ENCODE measurements at regions not wholly inside any gene's neighbourhood (a gene's known extent, or its start where the extent isn't known, plus 50 kb on each side); places are given as distances from the start of the nearest gene placed in this dataset.

DNA sequence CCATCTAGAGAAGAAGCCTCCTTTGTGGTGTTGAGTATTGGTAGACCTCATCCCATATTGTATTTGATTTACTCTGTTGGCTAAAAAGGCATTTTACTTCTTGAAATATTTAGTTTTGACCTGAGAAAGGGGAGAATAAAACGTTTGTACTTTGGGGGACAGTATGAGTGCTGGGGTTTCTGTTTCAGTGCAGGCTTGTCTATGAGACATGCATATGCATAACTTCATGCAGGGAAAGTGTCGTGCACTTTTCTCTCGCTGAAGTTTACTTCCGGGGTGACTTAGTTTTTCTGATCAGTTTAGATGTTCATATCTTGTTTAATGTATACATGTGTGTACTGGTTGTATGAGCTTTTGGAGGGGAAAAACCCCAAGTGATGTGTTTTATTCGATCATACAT lies 59.5 kb downstream of the UTRN start:
- H3K4me3 Mint-ChIP-seq (ENCODE audit: unreplicated experiment) = peak overlapping the region; percentile 77
- H3K27me3 Mint-ChIP-seq (ENCODE audit: unreplicated experiment) = peaks cover 11% of the 10 kb centered on the region
- TF ChIP-seq, protein P1, sequence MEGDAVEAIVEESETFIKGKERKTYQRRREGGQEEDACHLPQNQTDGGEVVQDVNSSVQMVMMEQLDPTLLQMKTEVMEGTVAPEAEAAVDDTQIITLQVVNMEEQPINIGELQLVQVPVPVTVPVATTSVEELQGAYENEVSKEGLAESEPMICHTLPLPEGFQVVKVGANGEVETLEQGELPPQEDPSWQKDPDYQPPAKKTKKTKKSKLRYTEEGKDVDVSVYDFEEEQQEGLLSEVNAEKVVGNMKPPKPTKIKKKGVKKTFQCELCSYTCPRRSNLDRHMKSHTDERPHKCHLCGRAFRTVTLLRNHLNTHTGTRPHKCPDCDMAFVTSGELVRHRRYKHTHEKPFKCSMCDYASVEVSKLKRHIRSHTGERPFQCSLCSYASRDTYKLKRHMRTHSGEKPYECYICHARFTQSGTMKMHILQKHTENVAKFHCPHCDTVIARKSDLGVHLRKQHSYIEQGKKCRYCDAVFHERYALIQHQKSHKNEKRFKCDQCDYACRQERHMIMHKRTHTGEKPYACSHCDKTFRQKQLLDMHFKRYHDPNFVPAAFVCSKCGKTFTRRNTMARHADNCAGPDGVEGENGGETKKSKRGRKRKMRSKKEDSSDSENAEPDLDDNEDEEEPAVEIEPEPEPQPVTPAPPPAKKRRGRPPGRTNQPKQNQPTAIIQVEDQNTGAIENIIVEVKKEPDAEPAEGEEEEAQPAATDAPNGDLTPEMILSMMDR (IDR thresholded peaks at IDR 0.05; ENCODE audit: unreplicated experiment) = no peak
- peak overlapping the region; percentile 93 for H3K27ac Mint-ChIP-seq (ENCODE audit: unreplicated experiment)
- H3K36me3 Mint-ChIP-seq (ENCODE audit: low read depth, unreplicated experiment) = peaks cover 14% of the 10 kb centered on the region
- peaks cover 61% of the 10 kb centered on the region for H3K4me1 Mint-ChIP-seq (ENCODE audit: unreplicated experiment)
- no peaks in the 10 kb centered on the region for H3K9me3 Mint-ChIP-seq (ENCODE audit: unreplicated experiment)
- DNase-seq (ENCODE audit: low spot score) = no peak

DNA sequence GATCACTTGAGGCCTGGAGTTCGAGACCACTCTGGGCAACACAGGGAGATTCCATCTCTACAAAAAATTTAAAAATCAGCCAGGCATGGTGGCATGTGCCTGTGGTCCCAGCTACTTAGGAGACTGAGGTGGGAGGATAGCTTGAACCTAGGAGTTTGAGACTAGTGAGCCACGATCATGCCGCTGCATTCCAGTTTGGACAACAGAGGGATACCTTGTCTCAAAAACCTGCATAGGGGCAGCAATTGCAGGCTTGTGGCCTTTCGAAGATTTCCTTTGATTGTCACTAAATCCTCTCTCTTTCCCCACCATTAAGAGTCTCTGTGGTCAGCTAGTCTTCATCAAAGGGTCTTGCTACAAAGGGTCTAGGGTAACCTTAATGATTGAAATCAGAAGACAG lies 60.3 kb downstream of the UTRN start:
- no peaks in the 10 kb centered on the region for H3K9me3 Mint-ChIP-seq (ENCODE audit: unreplicated experiment)
- H3K27ac Mint-ChIP-seq (ENCODE audit: unreplicated experiment) = peak overlapping the region; percentile 93
- peaks cover 14% of the 10 kb centered on the region for H3K36me3 Mint-ChIP-seq (ENCODE audit: low read depth, unreplicated experiment)
- peaks cover 13% of the 10 kb centered on the region for H3K27me3 Mint-ChIP-seq (ENCODE audit: unreplicated experiment)
- TF ChIP-seq, protein P1 (IDR thresholded peaks at IDR 0.05; ENCODE audit: unreplicated experiment) = no peak
- DNase-seq (ENCODE audit: low spot score) = no peak
- peaks cover 63% of the 10 kb centered on the region for H3K4me1 Mint-ChIP-seq (ENCODE audit: unreplicated experiment)
- peak overlapping the region; percentile 77 for H3K4me3 Mint-ChIP-seq (ENCODE audit: unreplicated experiment)

DNA sequence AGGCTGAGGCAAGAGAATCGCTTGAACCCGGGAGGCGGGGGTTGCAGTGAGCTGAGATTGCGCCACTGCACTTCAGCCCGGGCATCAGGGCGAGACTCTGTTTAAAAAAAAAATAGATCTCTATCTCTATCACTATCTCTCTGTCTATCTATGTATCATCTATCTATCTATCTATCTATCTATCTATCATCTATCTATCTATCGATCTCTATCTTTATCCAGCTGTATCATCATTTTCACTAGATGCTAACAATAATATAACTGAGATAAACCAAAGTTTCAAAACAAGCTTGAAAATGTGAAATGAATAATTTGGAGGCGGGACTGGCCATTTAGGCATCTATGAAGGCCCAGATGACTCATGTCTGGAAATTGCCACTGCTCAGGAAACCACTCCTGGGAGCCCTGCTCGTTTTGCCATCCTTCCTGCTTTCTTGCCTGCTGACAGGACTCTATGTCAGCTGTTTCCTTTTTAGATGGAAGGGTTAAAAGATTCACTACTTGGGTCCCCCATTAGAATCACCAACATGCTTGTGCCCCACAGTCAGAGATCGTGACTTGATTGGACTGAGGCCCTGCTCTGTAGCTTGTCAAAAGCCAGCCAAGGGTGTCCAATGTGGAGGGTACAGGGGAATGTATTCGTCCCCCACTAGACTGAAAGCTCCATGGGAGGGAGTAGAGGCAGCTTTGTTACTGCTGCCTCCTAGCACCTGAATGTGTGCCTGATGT lies 61.7 kb downstream of the UTRN start:
- Mint-ChIP-seq H3K4me3 (ENCODE audit: unreplicated experiment) (peak overlapping the region; percentile 75), H3K27me3 (ENCODE audit: unreplicated experiment) (peaks cover 13% of the 10 kb centered on the region), H3K27ac (ENCODE audit: unreplicated experiment) (peak overlapping the region; percentile 84), H3K36me3 (ENCODE audit: low read depth, unreplicated experiment) (peaks cover 14% of the 10 kb centered on the region), H3K9me3 (ENCODE audit: unreplicated experiment) (no peaks in the 10 kb centered on the region), H3K4me1 (ENCODE audit: unreplicated experiment) (peaks cover 71% of the 10 kb centered on the region)
- TF ChIP-seq, protein P1 (IDR thresholded peaks at IDR 0.05; ENCODE audit: unreplicated experiment) = no peak
- no peak for DNase-seq (ENCODE audit: low spot score)

DNA sequence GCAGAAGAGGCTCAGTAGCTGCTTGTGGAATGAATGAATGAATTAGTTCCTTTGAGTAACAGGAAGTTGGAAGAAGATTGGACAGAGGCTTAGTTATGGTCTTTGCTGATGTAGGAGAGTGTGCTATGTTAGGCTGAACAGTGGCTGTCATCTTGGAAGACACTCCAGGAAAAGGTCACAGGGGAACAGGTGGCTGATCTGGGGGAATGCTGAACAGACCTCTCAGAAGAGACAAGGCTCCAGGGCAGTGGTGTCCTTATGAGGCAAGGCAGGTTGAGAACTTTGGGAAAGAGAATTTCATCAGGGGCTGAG lies 62.3 kb downstream of the UTRN start:
- Mint-ChIP-seq H3K9me3 (ENCODE audit: unreplicated experiment) (no peaks in the 10 kb centered on the region), H3K27ac (ENCODE audit: unreplicated experiment) (peak overlapping the region; percentile 84), H3K27me3 (ENCODE audit: unreplicated experiment) (peaks cover 13% of the 10 kb centered on the region), H3K4me1 (ENCODE audit: unreplicated experiment) (peaks cover 69% of the 10 kb centered on the region), H3K4me3 (ENCODE audit: unreplicated experiment) (peak overlapping the region; percentile 75), H3K36me3 (ENCODE audit: low read depth, unreplicated experiment) (peaks cover 14% of the 10 kb centered on the region)
- DNase-seq (ENCODE audit: low spot score) = no peak
- TF ChIP-seq, protein P1 (IDR thresholded peaks at IDR 0.05; ENCODE audit: unreplicated experiment) = no peak

DNA sequence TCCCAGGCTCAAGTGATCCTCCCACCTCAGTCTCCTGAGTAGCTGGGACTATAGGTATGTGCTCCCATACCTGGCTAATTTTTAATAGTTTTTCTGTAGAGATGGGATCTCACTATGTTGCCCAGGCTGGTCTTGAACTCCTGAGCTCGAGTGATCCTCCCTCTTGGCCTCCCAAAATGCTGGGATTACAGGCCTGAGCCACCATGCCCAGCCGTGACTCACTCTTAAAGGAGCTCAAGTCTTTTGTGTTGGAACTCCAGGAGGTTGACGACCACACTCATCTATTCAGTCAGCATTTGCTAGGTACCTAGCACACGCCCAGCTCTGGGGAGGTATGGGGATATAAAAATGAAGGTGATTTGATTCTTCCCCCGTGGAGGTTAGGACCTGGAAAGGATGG lies 62.8 kb downstream of the UTRN start:
- peaks cover 14% of the 10 kb centered on the region for H3K36me3 Mint-ChIP-seq (ENCODE audit: low read depth, unreplicated experiment)
- no peak overlapping the region for H3K4me3 Mint-ChIP-seq (ENCODE audit: unreplicated experiment)
- H3K4me1 Mint-ChIP-seq (ENCODE audit: unreplicated experiment) = peaks cover 66% of the 10 kb centered on the region
- DNase-seq (ENCODE audit: low spot score) = no peak
- TF ChIP-seq, protein P1 (IDR thresholded peaks at IDR 0.05; ENCODE audit: unreplicated experiment) = no peak
- peak overlapping the region; percentile 33 for H3K27ac Mint-ChIP-seq (ENCODE audit: unreplicated experiment)
- H3K27me3 Mint-ChIP-seq (ENCODE audit: unreplicated experiment) = peaks cover 13% of the 10 kb centered on the region
- H3K9me3 Mint-ChIP-seq (ENCODE audit: unreplicated experiment) = no peaks in the 10 kb centered on the region

Data from endothelial cell (in vitro differentiated cells).